ENCODE measurements at regions not wholly inside any gene's neighbourhood (a gene's known extent, or its start where the extent isn't known, plus 50 kb on each side); places are given as distances from the start of the nearest gene placed in this dataset.

GRCh38 chr1:99082366-99082765 lies 77.7 kb upstream of the PLPPR5 start (continued):
- no peak for TF ChIP-seq MGA (IDR thresholded peaks at IDR 0.05)
- TF ChIP-seq BRCA1 (IDR thresholded peaks at IDR 0.05) = no peak
- no peak for TF ChIP-seq BRCA1 (CRISPR knock-in tag; IDR thresholded peaks at IDR 0.05)
- no peak for TF ChIP-seq FOXP4 (CRISPR knock-in tag; IDR thresholded peaks at IDR 0.05; ENCODE audit: borderline replicate concordance)
- TF ChIP-seq KAT8 (IDR thresholded peaks at IDR 0.05; ENCODE audit: low read depth) = no peak
- TF ChIP-seq MTA3 (IDR thresholded peaks at IDR 0.05; ENCODE audit: borderline replicate concordance) = no peak
- TF ChIP-seq BDP1 (IDR thresholded peaks at IDR 0.05; ENCODE audit: insufficient read depth, insufficient read length) = no peak
- TF ChIP-seq MAFK (IDR thresholded peaks at IDR 0.05; ENCODE audit: low read length) = no peak
- no peak for TF ChIP-seq FOXJ3 (CRISPR knock-in tag; IDR thresholded peaks at IDR 0.05)
- no peak for TF ChIP-seq MNT (conservative IDR thresholded peaks at IDR 0.05)

All from K562 (cell line).